Stomach (tissue), 8 donors: ENCODE measurements at regions not wholly inside any gene's neighbourhood (a gene's known extent, or its start where the extent isn't known, plus 50 kb on each side); places are given as distances from the start of the nearest gene placed in this dataset.

ENCODE experiments used
- DNase-seq, 2 donors: peaks; one replicate each; pipeline versions ENCODE4 v3.0.0 to v3.0.0-alpha.2; 2013 to 2019
- H3K27ac ChIP-seq, 5 donors: fragments of 200-600 bp in 4 of 5; sonication (generic) in 4 of 5; one replicate each; pipeline ENCODE4 v1.5.1; 2013 to 2019; ENCODE audit warnings: mild to moderate bottlenecking in 1 of 5, moderate library complexity in 1 of 5
- H3K27me3 ChIP-seq, 3 donors: fragments of 200-600 bp; sonication (generic); one replicate each; pipeline ENCODE4 v1.5.1; 2017 to 2019; ENCODE audit warnings: mixed run types in 1 of 3
- H3K36me3 ChIP-seq, 4 donors: fragments of 200-600 bp; sonication (generic); 1 replicate in 3 of 4; 2 replicates in 1 of 4; pipeline ENCODE4 v1.5.1; 2016 to 2019
- H3K4me1 ChIP-seq, 4 donors: fragments of 200-600 bp; sonication (generic); one replicate each; pipeline ENCODE4 v1.5.1; 2016 to 2019
- H3K4me3 ChIP-seq, 4 donors: fragments of 200-600 bp; sonication (generic) in 3 of 4; one replicate each; pipeline ENCODE4 v1.5.1; 2016 to 2019; ENCODE audit warnings: mild to moderate bottlenecking in 1 of 4
- H3K9me3 ChIP-seq, 4 donors: fragments of 200-600 bp; sonication (generic); one replicate each; pipeline ENCODE4 v1.5.1; 2016 to 2019
- CTCF ChIP-seq, 7 experiments: fragments of 450-650 bp in 4 of 7; fragments of 200-600 bp in 3 of 7; sonication (generic) in 3 of 7; IDR thresholded peaks; one replicate each; pipeline ENCODE4 v1.5.1; 2016 to 2019; ENCODE audit warnings: antibody characterized with exemption in 7 of 7, control low read depth in 2 of 7, mild to moderate bottlenecking in 1 of 7
- EP300 ChIP-seq: sonication (generic); formaldehyde crosslinking; IDR thresholded peaks from one replicate; pipeline ENCODE4 v1.6.1; 2017; ENCODE audit warnings: antibody characterized with exemption
- POLR2A ChIP-seq, 4 donors: fragments of 450-650 bp; IDR thresholded peaks; one replicate each; pipeline ENCODE4 v1.6.1; 2016; ENCODE audit warnings: antibody characterized with exemption in 4 of 4, control low read depth in 2 of 4, mild to moderate bottlenecking in 1 of 4, moderate library complexity in 1 of 4
- POLR2AphosphoS5 ChIP-seq, 3 donors: sonication (generic); formaldehyde crosslinking; IDR thresholded peaks; one replicate each; pipeline ENCODE4 v1.6.1; 2016; ENCODE audit warnings: antibody characterized with exemption in 3 of 3
- WGBS, 5 donors: extraction: QIAGEN DNeasy Blood & Tissue Kit in 3 of 5; methylation state at CpG; one replicate each; pipeline versions ENCODE4 v1.1.5 to v1.1.7; 2013 to 2018; 5-methylcytosine and 5-hydroxymethylcytosine counted together
- intact Hi-C: fragments of 100-400 bp; cut with DNase I; formaldehyde crosslinking; loops from one replicate; pipeline ENCODE4 v1.15.1; 2023; ENCODE audit warnings: low total_unique reads
- donor health status: healthy with polysubstance abuse.
- donor health status: Bipolar disorder and iron deficiency.
- donor health status: healthy.

GRCh38 chr12:92261692-92262091 is 116.0 kb upstream of the BTG1 start:
- H3K4me3 ChIP-seq = no peak overlapping the region
- H3K9me3 ChIP-seq = no peaks in the 10 kb centered on the region
- 92 to 99% (median 92%) methylated on average over 2 of the region's 2 CpGs for WGBS, 5 donors
- no peak overlapping the region for H3K27ac ChIP-seq
- no peaks in the 10 kb centered on the region for H3K4me1 ChIP-seq
- TF ChIP-seq POLR2A (IDR thresholded peaks at IDR 0.05) (no peak), POLR2AphosphoS5 (IDR thresholded peaks at IDR 0.05) (no peak), CTCF (IDR thresholded peaks at IDR 0.05) (no peak), EP300 (no peak)
- intact Hi-C loops = no loop called here
- H3K27me3 ChIP-seq = no peaks in the 10 kb centered on the region
- no peaks in the 10 kb centered on the region for H3K36me3 ChIP-seq
- DNase-seq = no peak

GRCh38 chr12:92261071-92261470 is 115.4 kb upstream of the BTG1 start:
- Histone ChIP-seq H3K4me1 (no peaks in the 10 kb centered on the region), H3K27ac (no peak overlapping the region), H3K36me3 (no peaks in the 10 kb centered on the region), H3K27me3 (no peaks in the 10 kb centered on the region), H3K4me3 (no peak overlapping the region), H3K9me3 (no peaks in the 10 kb centered on the region)
- TF ChIP-seq POLR2AphosphoS5 (IDR thresholded peaks at IDR 0.05) (no peak), POLR2A (IDR thresholded peaks at IDR 0.05) (no peak), EP300 (no peak), CTCF (IDR thresholded peaks at IDR 0.05) (no peak)
- 78 to 87% (median 81%) methylated on average over 3 of the region's 3 CpGs for WGBS, 5 donors
- intact Hi-C loops = no loop called here
- DNase-seq = no peak

GRCh38 chr12:92259696-92260251 is 114.1 kb upstream of the BTG1 start:
- intact Hi-C loops = no loop called here

GRCh38 chr12:92259291-92259690 is 113.6 kb upstream of the BTG1 start:
- H3K4me1 ChIP-seq = no peaks in the 10 kb centered on the region
- intact Hi-C loops = no loop called here
- DNase-seq = no peak
- H3K27me3 ChIP-seq = no peaks in the 10 kb centered on the region
- 88 to 95% (median 93%) methylated on average over 1 of the region's 1 CpG for WGBS, 5 donors
- H3K27ac ChIP-seq = no peak overlapping the region
- no peak overlapping the region for H3K4me3 ChIP-seq
- no peak for TF ChIP-seq POLR2A (IDR thresholded peaks at IDR 0.05)
- TF ChIP-seq CTCF (IDR thresholded peaks at IDR 0.05) = no peak
- TF ChIP-seq POLR2AphosphoS5 (IDR thresholded peaks at IDR 0.05) = no peak
- no peak for TF ChIP-seq EP300
- no peaks in the 10 kb centered on the region for H3K9me3 ChIP-seq
- no peaks in the 10 kb centered on the region for H3K36me3 ChIP-seq

More at GRCh38 chr12:92259696-92260251, 114.1 kb upstream of the BTG1 start:
- no peaks in the 10 kb centered on the region for H3K27me3 ChIP-seq
- TF ChIP-seq POLR2A (IDR thresholded peaks at IDR 0.05) (no peak), POLR2AphosphoS5 (IDR thresholded peaks at IDR 0.05) (no peak), CTCF (IDR thresholded peaks at IDR 0.05) (no peak), EP300 (no peak)
- no peaks in the 10 kb centered on the region for H3K36me3 ChIP-seq
- no peak for DNase-seq
- no peak overlapping the region for H3K27ac ChIP-seq
- WGBS, 5 donors = 92 to 97% (median 96%) methylated on average over 2 of the region's 2 CpGs
- no peaks in the 10 kb centered on the region for H3K4me1 ChIP-seq
- H3K4me3 ChIP-seq = no peak overlapping the region
- H3K9me3 ChIP-seq = no peaks in the 10 kb centered on the region
